GM12878 (cell line): ENCODE measurements at regions not wholly inside any gene's neighbourhood (a gene's known extent, or its start where the extent isn't known, plus 50 kb on each side); places are given as distances from the start of the nearest gene placed in this dataset.

Source experiments
- EP300 ChIP-seq, 2 experiments: fragments of 150-350 bp in 1 of 2; IDR thresholded peaks; 2 replicates each; pipeline ENCODE4 v1.6.1; 2011 to 2012; ENCODE audit warnings: low read depth in 2 of 2, low read length in 2 of 2, borderline replicate concordance in 1 of 2, improper control_type of control experiment in 1 of 2, inconsistent platforms in 1 of 2; ENCODE audit not compliant: control insufficient read depth in 1 of 2
- EZH2 ChIP-seq: IDR thresholded peaks from 2 replicates; pipeline ENCODE4 v1.6.1; 2012; ENCODE audit warnings: low read depth, mild to moderate bottlenecking, control low read depth, inconsistent platforms, low read length, borderline replicate concordance; ENCODE audit not compliant: control insufficient read depth
- JUND ChIP-seq: IDR thresholded peaks from 2 replicates; pipeline ENCODE4 v1.6.1; 2012; ENCODE audit warnings: low read depth, mild to moderate bottlenecking, low read length, improper control_type of control experiment, moderate library complexity
- TCF12 ChIP-seq: IDR thresholded peaks from 2 replicates; pipeline ENCODE4 v1.6.1; 2011; ENCODE audit warnings: low read depth, mild to moderate bottlenecking, low read length
- ZNF274 ChIP-seq: IDR thresholded peaks from one replicate; pipeline ENCODE4 v1.8.0; 2011; ENCODE audit not compliant: insufficient read length, insufficient read depth
- TF ChIP-seq, protein P1 (sequence below): IDR thresholded peaks from 2 replicates; pipeline ENCODE4 v1.6.1; 2011; ENCODE audit warnings: low read depth, mild to moderate bottlenecking, low read length, moderate library complexity, borderline replicate concordance; ENCODE audit errors: extremely low read depth

GRCh38 chr12:58435647-58436046 is 484.7 kb downstream of the LRIG3 start:
- TF ChIP-seq, protein P1, sequence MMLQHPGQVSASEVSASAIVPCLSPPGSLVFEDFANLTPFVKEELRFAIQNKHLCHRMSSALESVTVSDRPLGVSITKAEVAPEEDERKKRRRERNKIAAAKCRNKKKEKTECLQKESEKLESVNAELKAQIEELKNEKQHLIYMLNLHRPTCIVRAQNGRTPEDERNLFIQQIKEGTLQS = no peak
- TF ChIP-seq JUND (no peak), TCF12 (no peak), EP300 (IDR thresholded peaks at IDR 0.05; ENCODE audit: borderline replicate concordance in 1 of 2, control insufficient read depth in 1 of 2, low read depth in 2 of 2, low read length in 2 of 2) (no peak), ZNF274 (no peak), EZH2 (no peak)
